Heart left ventricle (tissue), 16 donors: ENCODE measurements at regions not wholly inside any gene's neighbourhood (a gene's known extent, or its start where the extent isn't known, plus 50 kb on each side); places are given as distances from the start of the nearest gene placed in this dataset.
A peak's percentile ranks its signal among the peaks of the same experiment; 100 is the strongest.

Experiments
- ATAC-seq, 4 donors: fragments of 200-7000 bp; cut with Tn5 transposase; one replicate each; pipeline ENCODE4 v1.9.1; 2020 to 2022; ENCODE audit warnings: moderate library complexity in 4 of 4, mild to moderate bottlenecking in 3 of 4, moderate number of reproducible peaks in 1 of 4
- DNase-seq, 5 donors: peaks; one replicate each; pipeline ENCODE4 v3.0.0-alpha.2; 2020
- H3K27ac ChIP-seq, 12 donors: fragments of 200-600 bp; sonication (generic) in 4 of 12; one replicate each; pipeline versions ENCODE4 v1.5.0 to v1.8.0; 2016 to 2022; ENCODE audit warnings: mild to moderate bottlenecking in 2 of 12
- H3K27me3 ChIP-seq, 9 donors: fragments of 200-600 bp; sonication (generic) in 2 of 9; one replicate each; pipeline versions ENCODE4 v1.5.1 to v1.8.0; 2016 to 2022; ENCODE audit warnings: mild to moderate bottlenecking in 3 of 9
- H3K36me3 ChIP-seq, 9 donors: fragments of 200-600 bp; sonication (generic) in 2 of 9; one replicate each; pipeline versions ENCODE4 v1.5.0 to v1.8.0; 2018 to 2022; ENCODE audit warnings: mild to moderate bottlenecking in 2 of 9
- H3K4me1 ChIP-seq, 12 donors: fragments of 200-600 bp; sonication (generic) in 4 of 12; one replicate each; pipeline versions ENCODE4 v1.5.0 to v1.8.0; 2016 to 2022; ENCODE audit warnings: mild to moderate bottlenecking in 3 of 12
- H3K4me3 ChIP-seq, 12 donors: fragments of 200-600 bp; sonication (generic) in 4 of 12; one replicate each; pipeline versions ENCODE4 v1.5.0 to v1.8.0; 2017 to 2022; ENCODE audit warnings: mild to moderate bottlenecking in 9 of 12, moderate library complexity in 4 of 12
- H3K9me3 ChIP-seq, 12 donors: fragments of 200-600 bp; sonication (generic) in 4 of 12; one replicate each; pipeline versions ENCODE4 v1.5.0 to v1.8.0; 2016 to 2022; ENCODE audit warnings: mild to moderate bottlenecking in 1 of 12
- POLR2A ChIP-seq, 2 donors: fragments of 450-650 bp; IDR thresholded peaks; one replicate each; pipeline ENCODE4 v1.6.1; 2017; ENCODE audit warnings: antibody characterized with exemption in 2 of 2, mild to moderate bottlenecking in 2 of 2, moderate library complexity in 2 of 2
- WGBS, 4 donors: extraction: QIAGEN DNeasy Blood & Tissue Kit in 2 of 4; methylation state at CpG; one replicate each; pipeline versions ENCODE4 v1.1.5 to v1.1.7; 2013 to 2018; 5-methylcytosine and 5-hydroxymethylcytosine counted together
- intact Hi-C, 10 donors: fragments of 100-400 bp; cut with DNase I; formaldehyde crosslinking; loops; one replicate each; pipeline versions ENCODE4 v1.11.1 to v1.14.2; 2022
- TF ChIP-seq, protein P1 (sequence below), 12 donors: fragments of 200-600 bp; sonication (generic) in 4 of 12; IDR thresholded peaks; one replicate each; pipeline versions ENCODE4 v1.5.0 to v1.8.0; 2018 to 2022; ENCODE audit warnings: antibody characterized with exemption in 12 of 12, mild to moderate bottlenecking in 5 of 12
- donor health status: ischemic (EF 13 %, LVEDD 7.1; RV severe dilation, severe dysfunction).
- donor health status: healthy with polysubstance abuse.
- donor health status: DM: no; HTN: yes; CAD: no.
- donor health status: DM: no; HTN: no; CAD: no.
- donor health status: ischemic (EF 25% LVEDD 6.9; RV normal size, moderate dysfunction).
- donor health status: ischemic (EF 25% LVEDD 5.7; RV mildly dilated, moderate dysfunction).
- donor health status: healthy.
- donor health status: DM: yes; HTN: yes; CAD: no.
- donor health status: ischemic (EF 35%, LVEDD 5.7; RV mildly dilated, moderate dysfunction).
- donor health status: nonischemic (EF 11% LVEDD 7.7; RV severe dilation, severe dysfunction).
- donor health status: DM: yes; HTN: yes; CAD: no.
- donor health status: PGD.
- donor health status: ischemic (EF 29% LVEDD 5.4; RV normal size, mild dysfunction).
- donor health status: nonischemic (EF 23%, LVEDD 6.1; RV moderate dilation, normal function).

- no peak for TF ChIP-seq POLR2A (IDR thresholded peaks at IDR 0.05)
- TF ChIP-seq, protein P1, sequence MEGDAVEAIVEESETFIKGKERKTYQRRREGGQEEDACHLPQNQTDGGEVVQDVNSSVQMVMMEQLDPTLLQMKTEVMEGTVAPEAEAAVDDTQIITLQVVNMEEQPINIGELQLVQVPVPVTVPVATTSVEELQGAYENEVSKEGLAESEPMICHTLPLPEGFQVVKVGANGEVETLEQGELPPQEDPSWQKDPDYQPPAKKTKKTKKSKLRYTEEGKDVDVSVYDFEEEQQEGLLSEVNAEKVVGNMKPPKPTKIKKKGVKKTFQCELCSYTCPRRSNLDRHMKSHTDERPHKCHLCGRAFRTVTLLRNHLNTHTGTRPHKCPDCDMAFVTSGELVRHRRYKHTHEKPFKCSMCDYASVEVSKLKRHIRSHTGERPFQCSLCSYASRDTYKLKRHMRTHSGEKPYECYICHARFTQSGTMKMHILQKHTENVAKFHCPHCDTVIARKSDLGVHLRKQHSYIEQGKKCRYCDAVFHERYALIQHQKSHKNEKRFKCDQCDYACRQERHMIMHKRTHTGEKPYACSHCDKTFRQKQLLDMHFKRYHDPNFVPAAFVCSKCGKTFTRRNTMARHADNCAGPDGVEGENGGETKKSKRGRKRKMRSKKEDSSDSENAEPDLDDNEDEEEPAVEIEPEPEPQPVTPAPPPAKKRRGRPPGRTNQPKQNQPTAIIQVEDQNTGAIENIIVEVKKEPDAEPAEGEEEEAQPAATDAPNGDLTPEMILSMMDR (IDR thresholded peaks at IDR 0.05) = no peak
- H3K4me1 ChIP-seq = no peaks in the 10 kb centered on the region
- no peaks in the 10 kb centered on the region for H3K36me3 ChIP-seq
- no peak overlapping the region for H3K27ac ChIP-seq
- intact Hi-C loops = no loop called here
- WGBS, 4 donors = 63 to 74% (median 71%) methylated on average over 2 of the region's 2 CpGs
- no peaks in the 10 kb centered on the region for H3K27me3 ChIP-seq
- DNase-seq = no peak
- peak overlapping the region in 1 of 12 donors; percentile 14 for H3K4me3 ChIP-seq
- no peak for ATAC-seq
- no peaks in the 10 kb centered on the region for H3K9me3 ChIP-seq
Measured at GRCh38 chr4:125677665-125678307, 363.0 kb downstream of the FAT4 start.

GRCh38 chr4:125679989-125680388 lies 365.2 kb downstream of the FAT4 start:
- intact Hi-C loops = no loop called here
- ATAC-seq (no peak), DNase-seq (no peak)
- H3K4me1 ChIP-seq = no peaks in the 10 kb centered on the region
- TF ChIP-seq, protein P1 (IDR thresholded peaks at IDR 0.05) = no peak
- TF ChIP-seq POLR2A (IDR thresholded peaks at IDR 0.05) = no peak
- no peaks in the 10 kb centered on the region for H3K27me3 ChIP-seq
- H3K27ac ChIP-seq = no peak overlapping the region
- H3K9me3 ChIP-seq = no peaks in the 10 kb centered on the region
- no peaks in the 10 kb centered on the region for H3K36me3 ChIP-seq
- H3K4me3 ChIP-seq = no peak overlapping the region

DNA sequence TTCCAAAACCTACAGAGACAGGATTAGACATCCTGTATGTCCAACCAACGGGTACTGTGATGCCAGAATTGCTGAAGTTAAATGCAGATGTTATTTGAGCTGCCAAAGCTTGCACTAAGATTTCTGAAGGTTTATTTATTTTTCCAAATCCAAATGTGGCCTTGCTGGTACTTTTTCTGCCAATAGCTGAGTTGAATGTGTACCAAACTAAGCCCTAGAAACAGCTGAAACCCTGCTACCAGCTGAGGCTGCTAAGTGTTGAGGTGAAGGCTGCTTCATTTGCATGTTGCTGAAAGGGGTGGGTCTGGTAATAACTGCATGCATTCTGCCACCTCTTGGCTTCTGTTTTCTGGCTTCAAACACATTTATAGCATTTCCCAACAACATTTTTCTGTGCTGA lies 366.5 kb downstream of the FAT4 start:
- Histone ChIP-seq H3K27ac (no peak overlapping the region), H3K36me3 (no peaks in the 10 kb centered on the region), H3K9me3 (no peaks in the 10 kb centered on the region), H3K4me1 (no peaks in the 10 kb centered on the region), H3K27me3 (no peaks in the 10 kb centered on the region), H3K4me3 (no peak overlapping the region)
- intact Hi-C loops = no loop called here
- DNase-seq = no peak
- WGBS, 4 donors = 58 to 81% (median 69%) methylated on average over 1 of the region's 1 CpG
- TF ChIP-seq POLR2A (IDR thresholded peaks at IDR 0.05) = no peak
- TF ChIP-seq, protein P1 (IDR thresholded peaks at IDR 0.05) = no peak
- no peak for ATAC-seq

GRCh38 chr4:125682730-125683129 lies 368.0 kb downstream of the FAT4 start:
- Histone ChIP-seq H3K36me3 (no peaks in the 10 kb centered on the region), H3K27ac (no peak overlapping the region), H3K9me3 (no peaks in the 10 kb centered on the region), H3K27me3 (no peaks in the 10 kb centered on the region), H3K4me3 (no peak overlapping the region), H3K4me1 (no peaks in the 10 kb centered on the region)
- intact Hi-C loops = no loop called here
- TF ChIP-seq, protein P1 (IDR thresholded peaks at IDR 0.05) = no peak
- TF ChIP-seq POLR2A (IDR thresholded peaks at IDR 0.05) = no peak
- DNase-seq (no peak), ATAC-seq (no peak)
- WGBS, 4 donors = 90 to 96% (median 94%) methylated on average over 18 of the region's 18 CpGs
